HAP-1 (cell line): ENCODE measurements at regions not wholly inside any gene's neighbourhood (a gene's known extent, or its start where the extent isn't known, plus 50 kb on each side); places are given as distances from the start of the nearest gene placed in this dataset.
"Not testable (repeated sequence)": the region's sequence is repeated elsewhere in the genome, so short reads cannot be mapped to it uniquely, and the experiment has no call there.

Experiments
- DNase-seq, 2 experiments: peaks; one replicate each; pipeline ENCODE4 v3.0.0-alpha.2; 2016 to 2020; ENCODE audit warnings: low spot score in 2 of 2
- H3K27me3 ChIP-seq: fragments of 250-450 bp; sonication (Bioruptor Pico); 2 replicates; pipeline ENCODE4 v1.5.1; 2020; ENCODE audit warnings: low read depth, mild to moderate bottlenecking, moderate library complexity
- H3K36me3 ChIP-seq: fragments of 250-450 bp; sonication (Bioruptor Pico); replicated peaks from 2 replicates; pipeline ENCODE4 v1.5.1; 2020; ENCODE audit warnings: mild to moderate bottlenecking
- H3K4me1 ChIP-seq: fragments of 250-450 bp; sonication (Bioruptor Pico); 2 replicates; pipeline ENCODE4 v1.5.1; 2020; ENCODE audit warnings: mild to moderate bottlenecking
- H3K4me3 ChIP-seq: fragments of 250-450 bp; sonication (Bioruptor Pico); 2 replicates; pipeline ENCODE4 v1.5.1; 2020; ENCODE audit warnings: mild to moderate bottlenecking, moderate library complexity
- H3K9me3 ChIP-seq: fragments of 250-450 bp; sonication (Bioruptor Pico); 2 replicates; pipeline ENCODE4 v1.5.1; 2020; ENCODE audit warnings: mild to moderate bottlenecking, moderate library complexity
- in situ Hi-C: fragments of 300-500 bp; cut with MboI; formaldehyde crosslinking; loops from 3 replicates; pipeline ENCODE4 v1.14.3; 2020; ENCODE audit warnings: low sequenced_read_pairs, inconsistent platforms, mixed read lengths

DNA sequence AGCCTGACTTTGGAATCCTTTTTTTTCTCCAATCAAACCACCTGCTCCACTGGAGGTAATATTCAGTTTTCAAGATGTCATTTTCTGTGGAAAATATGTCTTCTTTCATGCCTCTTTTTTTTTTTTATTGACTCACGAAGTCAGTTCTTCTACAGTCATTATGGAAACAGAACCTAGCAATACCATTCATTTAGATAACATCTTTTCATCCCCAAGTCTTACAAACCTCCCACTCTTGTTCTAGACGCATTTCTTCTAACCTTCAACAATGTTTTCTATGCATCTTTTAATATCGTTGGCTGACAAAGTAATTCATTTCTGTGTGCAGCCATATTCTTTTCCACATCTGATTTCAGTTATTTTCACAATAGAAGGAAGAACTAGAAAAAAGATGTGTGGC lies 474.3 kb upstream of the CCDC196 start:
- Histone ChIP-seq H3K4me3 (no peak overlapping the region), H3K27me3 (peaks cover 3% of the 10 kb centered on the region; the same call in 1 of the 2 replicates), H3K9me3 (no peaks in the 10 kb centered on the region; the same call in 1 of the 2 replicates), H3K36me3 (no peaks in the 10 kb centered on the region), H3K4me1 (no peaks in the 10 kb centered on the region; the same call in 1 of the 2 replicates)
- DNase-seq = no peak
- in situ Hi-C loops = no loop called here

GRCh38 chr14:66013607-66014006 lies 472.6 kb upstream of the CCDC196 start:
- in situ Hi-C loops, H3K9me3 ChIP-seq, H3K4me1 ChIP-seq: not testable (repeated sequence)

GRCh38 chr14:66015071-66015780 lies 470.9 kb upstream of the CCDC196 start:
- in situ Hi-C loops = no loop called here
- no peaks in the 10 kb centered on the region; the same call in 1 of the 2 replicates for H3K9me3 ChIP-seq
- H3K27me3 ChIP-seq = peaks cover 3% of the 10 kb centered on the region
- no peaks in the 10 kb centered on the region for H3K4me1 ChIP-seq
- H3K36me3 ChIP-seq = no peaks in the 10 kb centered on the region
- DNase-seq = no peak
- H3K4me3 ChIP-seq = no peak overlapping the region

More at GRCh38 chr14:66013607-66014006, 472.6 kb upstream of the CCDC196 start:
- H3K4me3 ChIP-seq, H3K36me3 ChIP-seq, H3K27me3 ChIP-seq, DNase-seq: not testable (repeated sequence)

DNA sequence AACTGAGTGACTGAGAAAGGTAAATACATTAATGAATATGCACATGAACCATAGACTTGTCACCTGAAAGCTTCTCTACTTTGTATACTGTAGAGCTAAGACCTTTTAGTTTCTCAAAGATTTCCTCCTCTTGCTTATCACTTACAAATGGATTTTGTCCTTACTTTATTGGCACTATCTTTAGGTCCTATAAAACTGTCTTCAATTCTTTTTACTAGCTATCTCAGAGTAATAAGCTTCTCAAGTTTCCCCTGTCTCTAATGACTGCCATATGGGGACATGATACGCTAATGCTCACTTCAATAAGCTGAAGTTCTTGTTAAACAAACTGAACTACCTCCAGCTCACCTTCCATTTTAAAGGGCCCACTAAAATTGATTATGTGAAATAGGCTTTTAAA lies 468.2 kb upstream of the CCDC196 start:
- in situ Hi-C loops = no loop called here
- no peak for DNase-seq
- no peaks in the 10 kb centered on the region for H3K4me1 ChIP-seq
- H3K4me3 ChIP-seq = no peak overlapping the region
- peaks cover 3% of the 10 kb centered on the region for H3K27me3 ChIP-seq
- H3K9me3 ChIP-seq = no peaks in the 10 kb centered on the region; the same call in 1 of the 2 replicates
- H3K36me3 ChIP-seq = no peaks in the 10 kb centered on the region

DNA sequence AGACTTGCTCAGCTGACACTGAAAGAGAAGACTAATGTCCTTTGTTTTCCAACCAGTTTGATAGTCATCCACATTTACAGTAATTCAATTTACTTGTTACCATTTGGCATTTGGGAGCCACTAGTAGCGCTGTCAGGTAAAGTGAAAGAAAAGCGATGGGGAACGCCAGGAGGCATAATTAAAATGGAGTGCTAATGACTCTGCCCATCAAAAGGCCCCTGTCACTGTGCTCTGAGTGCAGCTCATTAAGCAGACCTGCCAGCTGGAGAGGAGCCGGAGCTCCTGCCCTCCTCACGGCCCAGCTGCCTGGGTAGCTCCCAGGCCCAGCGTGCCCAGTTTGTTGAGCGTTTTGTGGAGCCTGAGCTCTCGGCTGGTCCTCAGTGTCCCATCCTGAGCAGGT lies 463.6 kb upstream of the CCDC196 start:
- Histone ChIP-seq H3K9me3 (no peaks in the 10 kb centered on the region), H3K27me3 (no peaks in the 10 kb centered on the region; the same call in 1 of the 2 replicates), H3K4me3 (no peak overlapping the region), H3K36me3 (no peaks in the 10 kb centered on the region), H3K4me1 (no peaks in the 10 kb centered on the region)
- DNase-seq = no peak
- in situ Hi-C loops = no loop called here

DNA sequence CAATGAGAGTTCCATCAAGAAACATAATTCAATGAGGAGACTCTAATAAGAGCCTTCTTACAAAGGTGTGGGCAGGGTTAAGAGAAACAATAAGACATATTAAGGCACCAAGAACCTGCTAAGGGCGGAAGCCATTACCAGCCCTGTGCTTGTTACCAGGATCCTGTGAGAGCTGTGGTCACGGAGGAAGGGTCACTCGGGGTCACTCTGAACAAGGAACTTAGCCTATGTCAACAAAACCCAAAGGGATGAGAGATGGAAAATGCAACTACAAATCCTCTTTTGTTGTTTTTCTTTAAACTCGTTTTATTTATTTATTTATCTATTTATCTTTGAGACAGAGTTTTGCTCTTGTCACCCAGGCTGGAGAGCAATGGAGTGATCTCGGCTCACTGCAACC lies 460.4 kb upstream of the CCDC196 start:
- Histone ChIP-seq H3K4me1 (no peaks in the 10 kb centered on the region), H3K9me3 (no peaks in the 10 kb centered on the region; the same call in 1 of the 2 replicates), H3K27me3 (no peaks in the 10 kb centered on the region), H3K36me3 (no peaks in the 10 kb centered on the region), H3K4me3 (no peak overlapping the region)
- DNase-seq = no peak
- in situ Hi-C loops = no loop called here

- H3K9me3 ChIP-seq, H3K36me3 ChIP-seq, H3K4me3 ChIP-seq, H3K27me3 ChIP-seq, in situ Hi-C loops, H3K4me1 ChIP-seq, DNase-seq: not testable (repeated sequence)
These were observed 454.2 kb upstream of the CCDC196 start for GRCh38 chr14:66031981-66032380.

DNA sequence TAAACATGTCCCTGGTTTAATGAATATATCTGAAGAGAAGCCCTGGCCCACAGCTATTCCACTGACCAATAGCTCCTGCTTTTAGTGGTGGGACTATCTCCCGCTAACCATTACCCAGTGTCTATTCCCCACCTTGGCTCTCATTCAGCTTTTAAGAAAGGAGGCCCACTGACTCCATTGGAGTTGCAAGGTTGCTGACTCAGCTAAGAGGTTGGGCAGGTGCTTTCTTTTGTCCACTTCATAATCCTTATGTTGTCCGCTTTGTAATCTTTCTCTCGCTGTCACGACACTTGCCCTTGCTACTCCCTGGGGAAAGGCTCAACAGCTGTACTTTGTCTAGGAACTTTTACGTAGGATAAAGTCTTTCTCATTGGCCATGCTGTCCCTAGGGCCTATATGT lies 453.4 kb upstream of the CCDC196 start:
- no peak for DNase-seq
- Histone ChIP-seq H3K27me3 (no peaks in the 10 kb centered on the region), H3K9me3 (no peaks in the 10 kb centered on the region; the same call in 1 of the 2 replicates), H3K4me3 (no peak overlapping the region), H3K4me1 (no peaks in the 10 kb centered on the region), H3K36me3 (no peaks in the 10 kb centered on the region)
- in situ Hi-C loops = no loop called here

- Histone ChIP-seq H3K27me3 (peaks cover 2% of the 10 kb centered on the region; the same call in 1 of the 2 replicates), H3K36me3 (no peaks in the 10 kb centered on the region), H3K9me3 (no peaks in the 10 kb centered on the region), H3K4me3 (no peak overlapping the region), H3K4me1 (no peaks in the 10 kb centered on the region)
- no peak for DNase-seq
- in situ Hi-C loops = no loop called here
These were observed 449.6 kb upstream of the CCDC196 start for GRCh38 chr14:66036547-66036946.

GRCh38 chr14:66037361-66037760 lies 448.8 kb upstream of the CCDC196 start:
- no peak overlapping the region for H3K4me3 ChIP-seq
- DNase-seq = no peak
- in situ Hi-C loops = no loop called here
- H3K9me3 ChIP-seq = no peaks in the 10 kb centered on the region
- peaks cover 2% of the 10 kb centered on the region; the same call in 1 of the 2 replicates for H3K27me3 ChIP-seq
- H3K36me3 ChIP-seq = no peaks in the 10 kb centered on the region
- no peaks in the 10 kb centered on the region for H3K4me1 ChIP-seq

- in situ Hi-C loops = no loop called here
- Histone ChIP-seq H3K4me3 (no peak overlapping the region), H3K27me3 (peaks cover 2% of the 10 kb centered on the region; the same call in 1 of the 2 replicates), H3K36me3 (no peaks in the 10 kb centered on the region), H3K4me1 (no peaks in the 10 kb centered on the region), H3K9me3 (no peaks in the 10 kb centered on the region)
- no peak for DNase-seq
These were observed 448.0 kb upstream of the CCDC196 start for GRCh38 chr14:66038212-66038611.

DNA sequence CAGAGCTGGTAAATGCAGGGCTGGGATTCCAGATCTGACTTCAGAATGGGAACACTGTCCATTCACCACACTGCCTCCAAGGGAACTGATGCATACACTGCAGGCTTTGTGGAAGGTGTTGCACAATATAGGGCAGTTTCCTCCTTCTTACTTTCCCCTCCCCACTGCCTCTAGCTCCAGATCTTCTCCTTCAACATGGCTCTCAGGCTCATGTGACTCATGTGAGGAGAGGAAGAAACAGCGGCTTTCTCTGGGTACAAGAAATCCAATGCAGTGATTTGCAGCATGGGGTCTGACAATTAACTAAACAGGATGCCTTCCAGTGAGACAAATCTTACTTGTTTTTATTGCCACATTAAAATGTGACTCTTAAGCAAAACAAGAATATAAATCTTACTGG lies 447.6 kb upstream of the CCDC196 start:
- H3K4me3 ChIP-seq = no peak overlapping the region
- H3K36me3 ChIP-seq = no peaks in the 10 kb centered on the region
- no peaks in the 10 kb centered on the region for H3K4me1 ChIP-seq
- peaks cover 2% of the 10 kb centered on the region; the same call in 1 of the 2 replicates for H3K27me3 ChIP-seq
- H3K9me3 ChIP-seq = no peaks in the 10 kb centered on the region
- in situ Hi-C loops = no loop called here
- DNase-seq = no peak

DNA sequence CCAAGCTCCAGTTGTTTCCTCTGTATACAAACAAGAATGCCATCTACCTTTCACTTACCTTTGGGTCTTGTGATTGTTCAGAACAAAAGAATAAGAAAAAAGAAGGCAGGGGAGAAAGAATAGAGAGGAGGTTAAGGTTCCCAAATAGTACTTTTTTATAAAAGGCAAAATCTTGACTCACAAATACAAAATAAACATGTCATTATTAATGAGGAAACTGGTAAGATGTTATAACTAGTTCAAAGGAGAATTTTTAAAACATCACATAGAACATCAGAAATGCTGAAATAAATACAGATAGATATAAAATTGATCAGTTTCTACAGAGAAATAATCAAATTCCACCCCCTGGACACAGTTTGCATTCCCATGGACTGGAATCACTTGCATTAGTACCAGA lies 446.7 kb upstream of the CCDC196 start:
- DNase-seq = no peak
- Histone ChIP-seq H3K27me3 (peaks cover 2% of the 10 kb centered on the region; the same call in 1 of the 2 replicates), H3K4me3 (no peak overlapping the region), H3K36me3 (no peaks in the 10 kb centered on the region), H3K4me1 (no peaks in the 10 kb centered on the region), H3K9me3 (no peaks in the 10 kb centered on the region)
- in situ Hi-C loops = no loop called here

- in situ Hi-C loops = no loop called here
- Histone ChIP-seq H3K27me3 (peaks cover 2% of the 10 kb centered on the region; the same call in 1 of the 2 replicates), H3K36me3 (no peaks in the 10 kb centered on the region), H3K9me3 (no peaks in the 10 kb centered on the region), H3K4me1 (no peaks in the 10 kb centered on the region), H3K4me3 (no peak overlapping the region)
- DNase-seq = no peak
These were observed 444.6 kb upstream of the CCDC196 start for GRCh38 chr14:66041582-66041981.
